NCI-H82 (cell line): ENCODE measurements at regions not wholly inside any gene's neighbourhood (a gene's known extent, or its start where the extent isn't known, plus 50 kb on each side); places are given as distances from the start of the nearest gene placed in this dataset.

Experiments used
- DNase-seq: peaks from one replicate; lab custom pipeline; 2025; lab: John Stamatoyannopoulos, UW

DNA sequence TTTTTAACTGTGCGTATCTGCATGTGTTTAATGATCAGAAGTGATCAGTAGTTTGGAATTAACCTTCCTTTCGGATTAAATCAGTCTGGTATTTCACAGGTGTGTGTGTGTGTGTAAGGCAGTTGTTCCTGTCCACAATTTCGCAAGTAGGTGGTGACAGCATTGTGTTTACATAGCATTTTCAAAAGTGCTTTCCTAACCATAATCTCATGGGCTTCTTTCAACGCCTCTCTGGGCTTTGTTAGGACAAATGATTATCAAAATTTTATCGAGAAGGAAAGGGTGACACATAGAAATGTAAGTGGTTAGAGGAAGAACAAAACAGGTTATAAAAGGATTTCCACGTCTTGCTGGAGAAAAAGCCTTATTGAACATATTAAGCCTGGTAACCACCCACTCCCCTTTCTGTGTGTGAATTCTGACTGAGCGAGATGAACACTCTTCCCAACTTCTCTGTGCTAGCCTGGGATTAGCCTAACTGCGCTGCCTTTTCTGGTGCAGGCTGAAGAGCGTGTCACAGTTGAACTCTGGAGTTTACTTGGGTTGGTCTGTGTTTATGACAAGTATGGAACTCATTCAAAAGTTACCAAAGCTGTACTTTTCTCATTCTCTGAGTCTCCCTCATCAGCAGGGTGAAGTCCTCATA, 292.3 kb upstream of the PITRM1 start:
- DNase-seq: no peak

DNA sequence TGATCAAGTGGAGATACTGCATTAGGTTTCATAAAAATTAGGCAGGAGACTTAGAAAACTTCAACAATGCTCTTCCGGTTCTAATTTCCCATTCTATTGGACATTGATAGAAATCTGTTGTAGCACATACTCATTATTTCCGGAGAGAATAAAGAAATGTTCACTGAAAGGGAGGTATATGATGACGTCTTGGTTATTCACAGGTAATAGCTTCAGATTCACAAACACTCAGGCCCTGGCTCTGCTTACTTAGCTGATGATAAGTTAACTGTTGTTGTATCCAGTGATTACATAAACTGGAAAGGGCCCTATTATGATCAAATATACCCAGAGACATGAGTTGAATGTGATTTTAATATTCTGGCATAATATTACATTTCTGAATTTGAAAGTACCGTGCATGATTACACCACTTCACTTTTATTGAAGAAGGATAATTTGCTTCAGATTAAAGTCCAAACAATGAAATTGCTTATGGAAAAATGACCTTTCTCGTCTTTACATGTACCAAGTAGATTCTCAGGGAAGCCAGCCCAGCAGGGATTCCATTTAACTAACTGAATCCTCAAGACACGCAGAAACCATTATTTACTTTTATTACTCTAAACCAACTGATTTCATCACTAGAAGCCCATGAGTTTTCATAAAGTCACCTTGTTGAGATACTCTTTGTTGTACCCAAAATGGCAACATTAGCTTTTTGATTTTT, 288.0 kb upstream of the PITRM1 start:
- DNase-seq: no peak

DNA sequence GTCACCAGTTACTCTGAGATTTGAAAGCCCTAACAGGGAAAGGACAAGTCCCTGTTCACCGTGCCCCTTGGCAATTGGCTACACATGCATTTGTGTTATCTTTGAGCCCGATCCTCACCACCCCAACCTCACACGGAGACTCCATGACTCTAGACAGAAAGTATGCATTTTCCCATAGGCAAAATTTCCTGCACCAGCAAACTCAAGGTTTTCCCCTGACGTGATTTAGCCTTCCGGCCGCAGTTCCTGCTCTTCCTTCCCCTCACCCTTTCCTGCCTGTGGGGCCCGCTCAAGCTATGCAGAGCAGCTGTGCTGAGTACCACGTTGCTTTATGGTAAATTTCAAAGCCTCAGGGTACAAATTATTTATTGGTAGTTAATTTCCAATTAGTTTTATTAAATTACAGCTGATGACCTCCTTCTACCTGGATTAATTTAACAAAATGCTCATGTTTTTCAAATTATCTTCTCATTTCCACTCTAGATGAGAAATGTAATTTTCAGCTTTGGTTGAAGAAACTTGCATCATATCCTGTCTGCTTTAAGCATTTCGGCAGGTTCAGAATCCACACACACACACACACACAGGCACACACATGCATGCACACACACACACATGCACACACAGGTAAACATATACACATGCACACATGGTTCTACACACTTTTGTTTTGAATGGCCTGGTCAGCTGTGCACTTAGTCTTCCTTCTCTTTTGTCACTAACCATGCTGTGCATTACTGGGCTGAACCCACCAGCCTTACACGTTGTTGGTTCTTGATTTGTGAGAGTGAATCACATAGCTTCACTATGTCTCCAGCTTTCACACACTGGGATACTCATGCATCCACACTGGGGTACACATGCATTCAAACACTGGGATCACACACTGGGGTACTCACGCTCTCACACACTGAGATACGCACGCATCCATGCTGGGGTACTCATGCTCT, 283.1 kb upstream of the PITRM1 start:
- DNase-seq: no peak

- no peak for DNase-seq
Measured at GRCh38 chr10:3452683-3453361, 280.2 kb upstream of the PITRM1 start.

GRCh38 chr10:3452173-3452626, 279.6 kb upstream of the PITRM1 start:
- DNase-seq: no peak

- no peak for DNase-seq
Measured at GRCh38 chr10:3451516-3452172, 279.1 kb upstream of the PITRM1 start.

- DNase-seq: no peak
Measured at GRCh38 chr10:3446221-3446620, 273.6 kb upstream of the PITRM1 start.

- no peak for DNase-seq
Measured at GRCh38 chr10:3445648-3446047, 273.1 kb upstream of the PITRM1 start.

- no peak for DNase-seq
Measured at GRCh38 chr10:3442451-3442990, 269.9 kb upstream of the PITRM1 start.

- DNase-seq: no peak
Measured at GRCh38 chr10:3439183-3439582, 266.6 kb upstream of the PITRM1 start.

- no peak for DNase-seq
Measured at GRCh38 chr10:3438606-3439005, 266.0 kb upstream of the PITRM1 start.

- DNase-seq: no peak
Measured at GRCh38 chr10:3435671-3436070, 263.1 kb upstream of the PITRM1 start.

DNA sequence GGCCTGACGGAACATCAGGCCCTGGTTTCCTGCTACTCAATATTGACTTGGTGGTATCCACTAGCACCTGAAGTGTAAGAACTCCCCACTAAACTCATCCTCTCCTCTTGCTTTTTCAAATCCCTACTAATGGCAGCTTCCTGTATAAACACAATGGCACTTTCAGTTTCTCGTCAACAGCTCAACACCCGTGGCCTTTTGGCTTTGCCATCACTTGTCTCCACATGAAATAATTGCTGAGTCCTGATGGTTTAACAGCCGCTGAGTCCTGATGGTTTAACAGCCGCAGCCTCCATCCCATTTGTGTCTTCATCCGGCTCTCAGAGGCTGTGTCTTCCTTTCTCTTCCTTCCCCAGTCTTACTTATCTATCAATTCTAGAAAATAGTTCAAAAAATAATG, 261.4 kb upstream of the PITRM1 start:
- no peak for DNase-seq

GRCh38 chr10:3433131-3433530, 260.5 kb upstream of the PITRM1 start:
- DNase-seq: no peak

DNA sequence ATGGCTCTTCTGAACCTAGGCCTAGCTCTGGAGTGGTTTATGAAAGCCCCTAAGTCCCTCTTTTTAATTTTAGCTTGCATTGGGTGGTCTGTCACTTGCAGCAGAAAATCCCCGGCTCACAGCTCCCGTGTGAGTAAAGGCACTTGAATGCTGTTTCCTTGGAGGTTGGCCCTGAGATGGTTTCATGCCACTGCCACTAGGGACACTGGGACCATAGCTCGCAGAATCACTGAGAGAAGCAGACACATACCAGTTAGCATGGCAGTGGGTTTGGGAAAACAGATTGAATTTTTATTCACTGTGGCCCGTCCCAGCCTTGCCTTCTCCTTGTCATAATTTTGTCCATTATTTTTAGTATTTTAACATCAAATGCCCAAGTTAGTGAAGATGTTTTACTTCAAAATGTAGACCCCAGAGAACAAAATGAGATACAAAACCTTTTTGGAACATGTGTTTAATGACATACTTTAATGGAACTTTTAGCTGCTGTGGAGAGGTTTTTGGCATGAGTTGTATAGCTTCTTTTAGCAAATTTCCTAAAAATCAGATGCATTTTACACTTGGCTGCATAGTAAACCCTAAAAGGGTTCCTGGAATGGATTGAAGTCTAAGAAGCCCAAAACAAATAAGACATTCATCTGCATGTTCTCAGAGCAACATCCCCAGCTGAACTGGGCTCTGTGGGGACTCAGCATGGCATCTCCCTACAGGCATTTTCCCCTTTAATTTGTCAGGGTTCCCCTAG, 259.7 kb upstream of the PITRM1 start:
- DNase-seq: no peak

GRCh38 chr10:3430501-3430900, 257.9 kb upstream of the PITRM1 start:
- DNase-seq: no peak

GRCh38 chr10:3429676-3430075, 257.1 kb upstream of the PITRM1 start:
- DNase-seq: no peak

- DNase-seq: no peak
Measured at GRCh38 chr10:3428826-3429225, 256.2 kb upstream of the PITRM1 start.

DNA sequence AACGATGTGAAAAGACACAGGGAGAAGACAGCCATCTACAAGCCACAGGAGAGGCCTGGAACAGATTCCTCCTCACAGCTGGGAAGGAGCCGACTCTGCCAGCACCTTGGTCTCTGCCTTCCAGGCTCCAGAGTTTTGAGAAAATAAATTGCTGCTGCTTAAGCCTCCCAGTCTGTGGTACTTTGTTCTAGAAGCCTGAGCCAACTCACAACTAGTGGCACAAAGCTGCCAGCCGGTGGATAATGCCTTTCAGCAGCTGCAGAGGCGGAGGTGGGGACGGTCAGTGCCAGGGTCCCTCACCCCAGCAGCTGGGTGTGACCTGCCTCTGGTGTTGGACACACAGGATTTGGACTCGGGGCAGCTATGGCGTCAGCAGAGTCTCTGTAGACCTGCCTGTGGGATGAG, 255.4 kb upstream of the PITRM1 start:
- no peak for DNase-seq

DNA sequence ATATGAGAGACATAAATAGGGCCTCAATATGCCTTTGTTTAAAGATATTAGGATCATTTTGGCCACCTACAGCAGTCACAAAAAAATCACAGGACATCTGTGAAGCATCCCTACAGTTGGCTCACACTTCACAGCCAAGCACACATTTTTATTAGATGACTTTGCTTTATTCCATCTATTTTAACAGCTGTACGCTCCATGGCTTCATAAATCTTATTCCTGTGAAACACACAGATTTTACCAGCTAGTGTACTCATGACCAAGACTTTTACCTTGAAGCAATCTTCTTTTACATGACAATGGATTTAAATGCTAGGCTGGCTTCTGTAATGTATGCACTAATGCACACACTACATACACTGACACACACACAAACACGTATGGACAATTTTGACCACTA, 254.8 kb upstream of the PITRM1 start:
- DNase-seq: no peak
